ENCODE measurements at regions not wholly inside any gene's neighbourhood (a gene's known extent, or its start where the extent isn't known, plus 50 kb on each side); places are given as distances from the start of the nearest gene placed in this dataset.
A peak's percentile ranks its signal among the peaks of the same experiment; 100 is the strongest.

- no peaks in the 10 kb centered on the region for H3K4me1 ChIP-seq (ENCODE audit: insufficient read depth)
- H3F3A ChIP-seq (replicated peaks; ENCODE audit: low read depth) = no peaks in the 10 kb centered on the region
- H3K27ac ChIP-seq (ENCODE audit: low read depth) = no peak overlapping the region
- Mint-ChIP-seq H3K4me1 (no peaks in the 10 kb centered on the region), H3K27me3 (ENCODE audit: insufficient read depth, low read depth, poor library complexity) (peaks cover 2% of the 10 kb centered on the region), H3K36me3 (ENCODE audit: low read depth) (no peaks in the 10 kb centered on the region), H3K9me3 (peaks cover 7% of the 10 kb centered on the region), H3K27ac (no peak overlapping the region), H3K4me3 (no peak overlapping the region)
- H3K4me3 ChIP-seq = no peak overlapping the region
- H2AFZ ChIP-seq = no peak overlapping the region
- TF ChIP-seq CTCF (conservative IDR thresholded peaks at IDR 0.05; ENCODE audit: low read depth in 2 of 2) (peak in 1 of 2 experiments; percentile 35; a peak in 3 of 4 replicates), POLR2AphosphoS5 (IDR thresholded peaks at IDR 0.05; ENCODE audit: low read depth) (no peak)
- H3K79me2 ChIP-seq (replicated peaks; ENCODE audit: insufficient read depth) = no peaks in the 10 kb centered on the region
- H3K27me3 ChIP-seq (ENCODE audit: insufficient read depth) = no peaks in the 10 kb centered on the region
- no peak for ATAC-seq
- no peaks in the 10 kb centered on the region for H3K36me3 ChIP-seq (ENCODE audit: insufficient read depth)
- DNase-seq (ENCODE audit: low spot score) = no peak
- no peaks in the 10 kb centered on the region for H3K9me2 ChIP-seq (ENCODE audit: insufficient read depth)
- no peak overlapping the region for H3K4me2 ChIP-seq
- H4K20me1 ChIP-seq (replicated peaks; ENCODE audit: insufficient read depth) = no peaks in the 10 kb centered on the region
Measured at GRCh38 chr20:23178806-23179205, 92.7 kb upstream of the CD93 start.

GRCh38 chr20:23174821-23175220, 88.7 kb upstream of the CD93 start:
- H3K4me3 ChIP-seq = no peak overlapping the region
- H3K27me3 ChIP-seq (ENCODE audit: insufficient read depth) = no peaks in the 10 kb centered on the region
- Mint-ChIP-seq H3K27ac (no peak overlapping the region), H3K9me3 (no peaks in the 10 kb centered on the region; the same call in 2 of the 3 replicates), H3K4me1 (no peaks in the 10 kb centered on the region), H3K4me3 (no peak overlapping the region), H3K27me3 (ENCODE audit: insufficient read depth, low read depth, poor library complexity) (peaks cover 2% of the 10 kb centered on the region), H3K36me3 (ENCODE audit: low read depth) (no peaks in the 10 kb centered on the region)
- ATAC-seq (no peak), DNase-seq (ENCODE audit: low spot score) (no peak)
- H3K4me2 ChIP-seq = no peak overlapping the region
- no peak overlapping the region for H2AFZ ChIP-seq
- H3F3A ChIP-seq (replicated peaks; ENCODE audit: low read depth) = no peaks in the 10 kb centered on the region
- no peaks in the 10 kb centered on the region for H3K4me1 ChIP-seq (ENCODE audit: insufficient read depth)
- no peaks in the 10 kb centered on the region for H3K9me2 ChIP-seq (ENCODE audit: insufficient read depth)
- no peaks in the 10 kb centered on the region for H3K36me3 ChIP-seq (ENCODE audit: insufficient read depth)
- H3K79me2 ChIP-seq (replicated peaks; ENCODE audit: insufficient read depth) = no peaks in the 10 kb centered on the region
- H3K27ac ChIP-seq (ENCODE audit: low read depth) = no peak overlapping the region
- H4K20me1 ChIP-seq (replicated peaks; ENCODE audit: insufficient read depth) = no peaks in the 10 kb centered on the region
- TF ChIP-seq REST (IDR thresholded peaks at IDR 0.05; ENCODE audit: unreplicated experiment) = no peak
- TF ChIP-seq JUNB (IDR thresholded peaks at IDR 0.05; ENCODE audit: unreplicated experiment) = no peak
- TF ChIP-seq ZNF462 (CRISPR knock-in tag; IDR thresholded peaks at IDR 0.05) = no peak
- TF ChIP-seq NANOG (IDR thresholded peaks at IDR 0.05; ENCODE audit: borderline replicate concordance) = no peak
- TF ChIP-seq EZH2phosphoT487 (IDR thresholded peaks at IDR 0.05; ENCODE audit: unreplicated experiment) = no peak
- TF ChIP-seq CTCF (conservative IDR thresholded peaks at IDR 0.05; ENCODE audit: low read depth in 2 of 2) = no peak
